Muscle of arm (tissue), 1 donor: ENCODE measurements at regions not wholly inside any gene's neighbourhood (a gene's known extent, or its start where the extent isn't known, plus 50 kb on each side); places are given as distances from the start of the nearest gene placed in this dataset.
A peak's percentile ranks its signal among the peaks of the same experiment; 100 is the strongest.

ENCODE experiments used
- DNase-seq: peaks from one replicate; pipeline ENCODE4 v3.0.0-alpha.2; 2013

DNA sequence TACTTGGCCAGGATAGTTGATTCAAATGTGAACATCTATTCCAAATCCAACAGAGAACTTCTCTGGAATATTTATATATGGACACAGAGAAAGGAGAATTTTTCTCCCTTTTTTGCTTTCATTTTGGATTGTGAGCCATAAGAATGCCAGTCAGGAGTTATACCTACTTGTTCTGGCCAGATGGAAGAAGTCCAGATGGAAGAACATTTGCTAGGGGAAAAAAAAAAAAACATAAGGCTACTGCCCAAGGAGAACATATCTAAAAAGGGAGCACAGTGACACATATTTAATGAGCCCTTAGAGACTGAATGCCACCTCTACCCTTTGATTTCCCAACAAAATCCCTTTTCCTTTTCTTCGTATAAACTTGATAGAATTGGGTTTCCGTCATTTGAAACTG, 61.7 kb upstream of the PPP2R2B start:
- DNase-seq = no peak

DNA sequence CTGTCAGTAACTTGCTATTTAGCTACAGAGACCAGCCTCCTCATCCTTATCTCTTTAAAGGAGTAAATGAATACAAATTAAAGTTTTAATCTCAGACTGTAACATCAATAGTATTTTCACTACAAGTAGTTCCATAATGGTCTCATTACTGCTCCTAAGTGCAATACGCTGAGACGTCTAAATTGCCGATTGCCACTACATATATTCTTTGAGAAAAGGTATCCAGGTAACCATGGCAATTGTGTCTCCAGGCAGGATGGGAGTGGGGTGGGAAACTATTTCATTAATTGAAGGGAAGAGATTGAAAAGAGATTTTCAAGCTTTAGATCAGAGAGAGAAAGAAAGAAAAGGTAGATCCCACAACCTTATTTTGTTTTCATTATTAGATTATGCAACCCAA, 65.5 kb upstream of the PPP2R2B start:
- DNase-seq = no peak

DNA sequence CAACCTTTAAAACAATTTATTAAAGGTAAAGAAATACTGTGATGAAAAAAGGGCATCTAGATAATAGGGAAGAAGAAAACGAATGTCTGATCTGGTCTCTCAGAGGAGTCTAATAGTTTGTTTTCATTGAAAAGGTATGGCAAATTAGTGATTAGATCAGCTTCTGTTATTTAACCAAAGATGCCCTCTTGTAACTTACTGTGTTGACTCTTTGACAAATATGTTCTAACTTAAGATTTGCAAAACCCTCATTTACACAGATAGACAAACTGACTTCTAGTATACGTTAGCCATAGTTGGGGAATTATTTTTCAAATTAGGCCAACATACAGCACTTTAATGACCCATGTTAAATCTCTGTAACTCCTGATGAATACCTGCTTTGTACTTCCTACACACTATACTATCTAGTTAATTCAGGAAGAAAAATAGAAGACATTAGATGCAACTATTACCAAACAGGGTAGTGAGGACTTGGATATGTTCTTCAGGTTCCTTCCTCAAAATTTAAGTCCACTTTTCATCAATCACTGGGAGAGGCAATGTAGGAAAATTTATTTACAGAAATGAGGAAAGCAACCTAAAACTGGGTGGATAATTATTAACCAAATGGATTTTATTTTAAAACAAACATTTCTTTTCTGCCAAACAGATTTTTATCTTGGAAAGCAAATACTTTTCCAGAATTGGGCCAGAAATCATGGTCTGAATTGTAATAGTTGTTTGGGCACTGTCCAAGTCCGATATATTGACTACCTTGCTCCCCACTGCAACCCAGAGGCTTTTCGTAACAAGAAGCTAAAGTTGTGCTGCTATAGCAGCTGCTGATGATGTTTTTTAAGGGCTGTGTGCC, 66.4 kb upstream of the PPP2R2B start:
- DNase-seq = peak; percentile 42

DNA sequence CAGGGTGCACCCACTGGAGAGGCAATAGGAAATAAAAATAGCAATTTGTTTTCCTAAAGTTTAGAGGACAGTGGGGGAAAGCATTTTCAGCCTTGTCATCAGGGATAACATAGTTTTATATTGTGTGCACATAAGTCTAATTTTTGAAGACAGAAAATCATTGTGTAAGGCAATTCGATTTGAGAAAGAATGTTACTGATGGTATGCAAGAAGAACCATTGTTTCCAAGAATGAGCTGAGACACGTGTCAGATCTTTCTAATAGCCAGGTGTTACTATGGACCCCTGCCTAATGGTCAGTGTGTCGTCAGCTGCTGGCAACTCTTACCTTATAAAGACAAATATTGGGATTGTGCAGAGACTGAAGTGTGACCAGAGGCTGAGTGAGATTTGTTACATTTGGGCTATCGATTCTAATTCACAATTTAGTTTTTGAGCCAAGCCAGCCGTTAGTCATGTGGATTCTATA, 67.1 kb upstream of the PPP2R2B start:
- DNase-seq = peak; percentile 15

DNA sequence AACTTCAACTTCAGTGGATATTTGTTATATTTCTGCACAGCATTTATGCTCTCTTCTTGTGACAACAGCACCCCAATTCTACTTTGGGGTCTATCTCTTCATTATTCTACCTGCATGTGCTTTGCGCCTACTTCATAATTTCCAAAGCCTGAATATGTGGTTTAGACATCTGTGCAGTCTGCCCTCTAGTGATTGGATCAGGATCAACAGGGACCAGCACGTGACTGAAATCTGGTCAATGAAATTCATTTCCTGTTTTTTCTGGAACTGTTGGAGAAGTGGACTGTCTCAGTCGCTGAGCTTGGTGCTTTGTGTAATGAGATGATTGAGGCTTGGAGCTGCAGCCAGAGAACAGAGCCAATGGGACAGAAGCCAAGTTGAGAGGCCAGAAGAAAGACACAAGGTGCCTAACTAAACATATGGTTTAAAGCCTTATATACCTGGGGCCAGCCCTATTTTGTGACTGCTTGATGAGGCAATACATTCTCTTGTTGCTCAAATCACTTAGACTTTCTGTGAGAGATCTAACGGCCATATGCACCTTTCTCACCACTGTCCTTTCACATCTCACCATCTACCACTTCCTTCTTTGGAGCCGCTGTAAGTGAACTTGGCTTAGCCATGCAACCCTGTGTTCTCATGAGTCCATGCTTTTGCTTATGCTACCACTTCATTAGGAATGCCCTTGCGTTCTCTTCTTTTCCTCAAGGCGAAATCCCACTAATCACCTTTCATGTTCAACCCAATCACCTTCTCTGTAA, 68.8 kb upstream of the PPP2R2B start:
- DNase-seq = no peak

DNA sequence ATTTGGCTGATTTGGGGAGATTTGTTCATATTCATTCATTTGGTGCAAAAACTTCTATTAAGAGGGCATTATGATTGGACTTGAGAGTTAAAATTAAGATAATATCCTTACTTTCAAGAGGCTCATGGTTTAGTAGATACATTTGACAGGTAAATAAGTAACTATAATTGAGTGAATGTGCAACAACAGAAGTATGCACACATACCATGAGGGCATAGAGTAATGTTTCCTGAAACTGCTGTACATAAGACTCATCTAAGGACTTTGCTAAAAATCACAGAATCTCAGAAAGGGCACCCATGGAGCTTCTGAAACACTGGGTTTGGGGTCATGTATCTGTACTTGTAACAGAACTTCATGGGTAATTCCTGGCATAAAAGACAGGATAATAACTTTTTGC, 70.1 kb upstream of the PPP2R2B start:
- no peak for DNase-seq

DNA sequence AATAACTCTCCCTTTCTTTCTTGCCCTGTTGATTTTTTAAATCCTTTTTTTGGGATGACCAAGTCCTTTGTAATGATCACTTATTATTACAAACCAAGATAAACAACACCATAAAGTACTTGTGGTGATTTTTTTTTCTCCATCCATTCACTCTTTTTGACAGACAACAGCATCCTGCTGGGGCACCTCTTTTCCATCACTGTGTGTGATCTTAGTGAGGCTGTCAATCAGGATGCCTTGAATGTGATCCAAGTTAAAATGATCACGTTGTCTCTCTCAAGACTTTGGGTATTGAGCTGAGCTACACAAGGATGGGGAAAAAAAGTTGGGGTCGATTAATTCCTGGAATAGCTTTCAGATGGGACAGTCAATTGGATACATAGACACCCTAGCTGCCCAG, 73.6 kb upstream of the PPP2R2B start:
- DNase-seq = no peak

DNA sequence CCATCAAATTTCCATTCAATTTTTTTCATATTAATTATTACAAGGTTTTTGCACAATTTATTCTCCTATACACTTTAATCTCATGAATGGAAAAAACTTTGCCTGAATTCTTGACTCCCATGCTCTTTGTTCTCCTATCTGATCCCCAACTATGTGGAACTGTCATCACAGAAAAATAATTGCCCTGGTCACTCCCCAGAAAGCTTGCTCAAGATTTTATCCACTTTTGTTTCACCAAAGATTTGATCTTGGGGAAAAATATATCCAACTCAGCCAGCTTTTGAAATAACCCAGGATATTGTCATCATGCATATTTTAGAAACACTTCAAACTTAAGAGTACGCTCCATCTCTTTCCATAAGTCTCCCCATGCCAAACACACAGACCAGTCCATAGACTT, 77.7 kb upstream of the PPP2R2B start:
- no peak for DNase-seq

DNA sequence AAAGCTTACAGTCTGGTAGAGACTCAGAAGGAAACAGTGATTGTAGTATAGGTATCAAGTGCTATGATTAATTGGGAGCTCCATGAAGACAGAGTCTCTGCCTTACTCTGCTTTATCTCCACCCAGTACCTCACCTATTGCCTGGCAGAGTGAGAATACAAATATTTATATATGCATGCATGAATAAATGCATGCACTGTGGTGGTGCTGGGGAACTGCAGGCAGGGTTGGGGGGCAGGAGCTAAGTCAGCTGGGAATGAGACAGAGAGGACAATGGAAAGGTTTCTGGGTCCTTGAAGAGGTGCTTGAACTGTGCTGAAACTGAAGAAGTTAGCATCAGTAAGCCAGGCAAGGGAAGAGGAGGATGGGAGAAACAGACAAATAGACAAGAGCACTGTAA, 80.8 kb upstream of the PPP2R2B start:
- DNase-seq = no peak

DNA sequence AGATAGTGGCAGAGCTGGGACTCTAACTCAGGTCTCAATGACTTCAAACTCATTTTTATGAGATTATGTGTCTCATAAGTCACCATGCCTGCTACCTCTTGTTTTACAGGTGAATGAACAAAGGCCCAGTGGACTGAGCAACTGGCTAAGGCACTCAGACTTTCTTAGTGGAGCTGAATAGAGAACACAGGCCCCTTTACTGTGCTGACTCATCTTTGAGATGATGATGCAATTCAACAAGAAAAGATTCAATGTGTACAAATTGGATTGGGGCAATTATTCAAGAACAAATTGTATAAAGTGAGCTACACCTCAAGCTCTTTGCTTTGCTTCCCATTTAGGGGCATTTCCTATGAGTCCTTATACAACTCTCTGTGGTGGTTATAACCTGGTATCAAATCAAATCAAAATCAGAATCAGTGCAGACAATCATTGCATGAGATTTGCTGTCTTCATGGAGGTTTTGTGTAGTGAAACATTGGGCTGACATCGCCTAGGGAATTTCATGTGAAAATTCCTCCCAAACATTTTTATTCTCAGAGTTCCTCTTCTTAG, 84.3 kb upstream of the PPP2R2B start:
- no peak for DNase-seq

DNA sequence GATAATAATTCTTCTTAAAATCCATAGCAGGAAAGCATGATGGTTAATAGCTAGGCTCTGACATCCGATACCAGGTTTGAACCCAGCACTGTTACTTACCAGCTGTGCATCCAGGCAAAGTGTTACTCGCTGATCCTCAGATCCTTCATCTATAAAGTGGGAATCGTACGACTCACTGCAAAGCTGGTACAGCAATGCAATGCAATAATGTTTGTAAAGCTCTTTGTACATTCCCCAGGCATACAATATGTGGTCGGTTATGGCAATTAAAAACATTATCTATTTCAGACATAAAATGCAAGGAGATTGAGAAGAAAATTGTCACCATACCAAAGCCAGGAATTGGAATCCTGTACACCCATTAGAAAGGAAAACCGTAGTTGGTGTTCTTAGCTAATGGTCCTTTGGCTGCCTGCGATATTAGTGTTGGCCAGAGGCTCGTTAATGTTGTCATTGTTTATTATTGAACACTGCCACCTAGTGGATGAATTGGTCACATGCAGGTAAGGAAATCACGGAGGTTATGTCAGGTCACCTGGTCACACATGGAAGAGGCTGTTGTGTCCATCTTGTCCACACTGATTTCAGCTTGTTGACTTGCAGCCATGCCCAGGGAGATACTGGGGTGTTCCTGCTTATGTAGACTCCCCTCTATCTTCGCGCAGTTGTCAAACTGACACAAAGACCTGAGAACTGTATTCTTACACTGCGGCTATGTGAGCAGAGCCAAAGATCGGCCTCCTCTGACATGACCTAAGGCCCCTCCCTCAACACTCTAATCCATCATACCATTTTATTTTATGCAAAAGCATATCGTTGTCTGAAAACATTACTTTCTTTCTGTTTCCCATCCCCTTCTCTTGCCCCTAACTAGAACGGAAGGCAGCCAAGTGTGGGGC, 87.5 kb upstream of the PPP2R2B start:
- peak; percentile 72 for DNase-seq

DNA sequence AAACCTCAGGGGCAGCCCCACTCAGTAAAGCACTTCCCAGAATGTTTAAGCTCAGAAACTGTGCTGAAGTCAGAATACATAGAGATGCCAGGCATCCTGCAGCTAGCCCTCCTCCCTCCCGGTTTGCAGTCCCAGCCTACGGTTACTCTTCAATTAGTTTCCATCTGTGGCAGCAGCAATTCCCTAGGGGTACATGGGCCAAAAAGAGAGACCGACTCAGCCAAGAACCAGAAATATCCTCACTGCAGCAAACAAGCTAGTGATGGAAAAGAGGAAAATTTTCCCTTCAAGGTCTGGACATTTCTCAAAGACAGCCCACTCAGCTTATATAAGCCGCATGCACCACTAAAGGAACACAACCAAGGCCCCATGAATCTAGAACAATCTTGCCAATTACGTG, 89.1 kb upstream of the PPP2R2B start:
- DNase-seq = no peak

DNA sequence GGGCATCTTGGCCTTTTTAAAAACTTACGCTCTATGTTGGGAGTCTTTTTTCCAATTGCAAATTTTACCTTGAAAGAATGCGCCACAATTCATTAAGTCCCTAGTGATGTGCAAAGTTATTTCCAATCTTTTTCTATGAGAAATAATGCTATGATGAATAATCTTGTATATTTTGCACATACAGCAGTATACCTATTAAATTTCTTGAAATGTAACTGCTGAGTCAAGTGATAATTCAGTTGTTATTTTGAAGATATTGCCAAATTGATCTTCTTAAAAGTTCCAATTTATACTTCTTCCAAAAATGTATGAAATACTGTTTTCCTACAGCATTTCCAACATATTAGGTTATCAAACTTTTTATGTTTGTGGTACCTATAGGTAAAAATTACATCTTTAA, 92.8 kb upstream of the PPP2R2B start:
- DNase-seq = no peak

DNA sequence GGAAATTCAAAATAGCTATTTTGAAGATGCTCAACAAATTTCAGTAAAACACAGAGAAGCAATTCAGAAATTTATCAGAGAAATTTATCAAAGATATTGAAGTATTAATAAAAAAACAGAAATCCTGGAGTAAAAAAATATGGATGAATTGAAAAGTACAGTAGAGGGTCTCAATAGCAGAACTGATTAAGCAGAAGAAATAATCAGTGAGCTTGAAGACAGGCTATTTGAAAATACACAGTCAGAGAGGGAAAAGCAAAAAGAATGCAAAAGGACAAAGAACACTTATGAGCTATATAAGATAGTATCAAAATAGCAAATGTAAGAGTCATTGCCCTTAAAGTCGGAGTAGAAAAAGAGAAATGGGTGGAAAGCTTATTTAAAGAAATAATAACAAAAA, 107.9 kb upstream of the PPP2R2B start:
- no peak for DNase-seq

DNA sequence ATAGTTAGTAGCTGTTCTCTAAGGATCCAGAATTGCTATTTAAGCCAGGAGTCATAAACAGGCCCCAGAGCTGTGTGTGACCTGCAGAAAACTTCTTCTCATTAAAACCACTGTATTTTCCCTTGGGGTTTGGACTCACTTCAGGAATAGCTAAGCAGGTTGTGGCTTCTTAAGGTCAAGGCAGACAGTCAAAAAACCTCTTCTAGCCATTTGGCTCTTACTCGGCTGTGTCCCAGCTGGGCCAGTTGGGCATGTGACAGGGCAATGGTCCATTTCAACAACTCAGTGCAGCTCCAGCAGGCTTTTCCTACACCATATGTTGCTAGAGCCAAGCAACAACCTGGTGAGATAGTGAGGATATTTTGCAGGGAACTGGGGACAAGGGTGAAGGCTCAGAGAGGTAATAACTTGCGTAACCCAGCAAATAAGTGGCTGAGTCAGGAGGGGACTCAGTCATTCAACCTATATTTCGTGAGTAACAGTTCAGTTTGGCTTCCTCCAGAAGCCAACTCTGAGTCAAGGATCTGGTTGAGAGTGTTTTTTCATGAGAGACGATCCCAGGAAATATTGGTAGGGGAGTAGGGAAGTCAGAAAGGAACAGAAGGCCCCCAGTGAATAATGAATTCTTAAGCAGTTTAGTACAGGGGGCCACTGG, 115.4 kb upstream of the PPP2R2B start:
- DNase-seq = no peak

DNA sequence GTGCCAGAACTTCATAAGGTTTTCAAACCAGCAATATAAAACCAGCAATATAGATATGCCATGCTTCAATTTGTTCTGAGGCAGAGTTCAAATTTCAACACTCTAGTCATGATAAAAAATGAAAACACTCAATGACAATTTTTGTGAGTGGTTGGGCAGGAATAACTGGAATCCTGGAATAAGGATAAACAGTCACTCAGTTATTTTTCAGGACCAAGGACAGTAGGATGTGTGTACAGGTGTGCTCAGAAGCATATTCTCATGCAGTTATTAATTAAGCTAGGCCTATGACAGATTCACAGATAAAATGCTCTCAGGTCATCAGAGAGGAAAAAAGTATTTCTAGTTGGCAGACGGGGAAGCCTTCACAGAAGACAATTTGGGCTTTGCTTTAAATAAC, 117.3 kb upstream of the PPP2R2B start:
- no peak for DNase-seq

DNA sequence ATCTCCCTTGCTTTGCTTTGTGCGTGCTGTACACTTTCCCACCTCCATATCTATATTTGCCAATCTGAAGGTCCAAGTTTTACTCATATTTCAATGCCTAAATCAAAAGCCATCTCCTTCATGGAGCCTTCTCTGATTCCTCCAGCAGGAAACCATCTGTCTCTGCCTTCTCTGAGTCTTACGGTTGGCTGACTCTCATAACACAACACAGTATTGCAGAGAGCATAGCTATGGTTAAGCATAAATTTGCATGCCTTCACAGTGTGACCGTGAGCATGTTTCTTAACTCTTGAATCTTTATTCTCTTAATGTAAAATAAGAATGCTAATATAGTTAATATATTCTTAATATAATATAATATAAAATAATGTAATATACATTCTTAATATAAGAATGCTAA, 136.8 kb upstream of the PPP2R2B start:
- DNase-seq = no peak

DNA sequence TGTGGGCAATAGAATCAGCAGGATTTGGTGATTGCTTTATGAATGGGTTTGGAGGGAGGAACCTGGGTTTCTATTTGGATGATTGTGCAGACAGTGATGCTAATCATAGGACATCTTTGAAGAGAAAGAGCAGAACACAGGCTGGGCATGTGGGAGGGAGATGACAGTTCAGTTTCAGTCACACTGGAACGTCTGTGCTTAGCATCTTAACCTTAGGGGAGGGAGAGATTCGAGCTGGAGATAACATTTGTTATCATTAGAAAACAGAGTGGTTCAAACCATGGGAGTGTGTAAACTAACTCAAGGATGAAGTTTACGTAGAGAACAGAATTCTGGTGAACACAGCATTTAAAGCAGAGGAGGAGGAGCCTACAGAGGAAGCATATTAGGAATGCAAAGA, 138.6 kb upstream of the PPP2R2B start:
- no peak for DNase-seq

DNA sequence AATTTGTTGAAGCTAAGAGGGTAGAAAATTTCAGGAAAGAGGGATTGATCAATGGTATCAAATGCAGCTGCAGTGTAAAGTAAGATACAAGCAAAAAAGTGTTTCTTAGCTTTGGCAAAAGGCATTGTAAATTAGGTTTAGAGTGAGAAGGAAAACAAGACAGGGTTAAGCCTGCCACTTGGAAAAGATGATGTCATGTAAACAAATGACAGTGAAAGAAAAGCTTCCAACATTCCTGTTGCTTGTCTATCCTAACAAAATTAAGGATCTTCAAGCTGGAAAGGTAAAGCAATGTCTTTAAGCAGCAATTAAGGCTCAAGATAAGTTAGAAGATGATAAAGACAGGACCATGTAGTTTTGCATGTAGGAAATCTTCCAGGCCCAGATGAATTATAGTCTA, 139.1 kb upstream of the PPP2R2B start:
- DNase-seq = no peak

DNA sequence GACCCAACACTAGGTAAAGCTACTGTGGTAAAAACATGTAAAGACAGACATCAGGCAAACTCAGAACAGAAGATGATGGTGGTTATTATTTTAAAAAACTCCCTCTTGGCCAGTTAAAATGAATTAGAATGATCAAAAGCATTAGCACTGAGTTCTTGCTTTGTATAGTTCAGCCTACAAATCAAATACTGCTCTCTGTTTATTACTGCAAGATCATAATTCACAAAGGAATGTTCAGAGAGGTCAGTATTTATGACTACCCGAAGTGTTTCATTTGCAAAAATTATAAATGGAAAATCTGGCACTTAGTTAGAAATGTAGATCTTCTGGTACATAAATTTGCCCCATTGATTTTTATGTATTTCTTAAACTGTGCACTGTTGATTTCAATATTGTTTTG, 140.3 kb upstream of the PPP2R2B start:
- no peak for DNase-seq

DNA sequence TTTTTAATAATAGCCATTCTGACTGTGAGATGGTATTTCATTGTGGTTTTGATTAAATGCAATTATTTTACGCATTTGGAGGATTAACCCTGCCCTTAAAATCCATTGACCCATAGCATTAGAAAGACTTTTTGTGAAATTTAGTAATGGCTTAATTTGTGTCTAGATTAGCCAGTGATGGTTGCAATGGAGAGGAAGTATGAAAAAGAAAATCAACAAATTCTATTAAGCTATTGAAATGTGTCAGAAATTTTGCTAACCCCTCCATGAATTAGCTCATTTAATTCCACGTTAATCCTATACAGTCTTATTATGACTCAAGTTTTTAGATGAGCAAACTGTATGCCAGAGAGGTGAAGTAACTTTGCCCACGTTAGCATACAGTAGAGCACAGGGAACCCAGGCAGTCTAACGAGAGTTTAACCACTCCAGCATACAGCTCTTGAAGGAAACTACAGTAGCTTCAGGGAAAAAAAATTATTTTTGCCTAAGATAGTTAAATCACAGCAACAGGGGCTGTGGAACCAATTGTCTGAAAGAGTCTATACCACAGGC, 158.2 kb upstream of the PPP2R2B start:
- no peak for DNase-seq
